Naive thymus-derived CD4-positive, alpha-beta T cell (primary cell): ENCODE measurements at regions not wholly inside any gene's neighbourhood (a gene's known extent, or its start where the extent isn't known, plus 50 kb on each side); places are given as distances from the start of the nearest gene placed in this dataset.

Experiments
- ATAC-seq: fragments of 150-1000 bp; cut with Tn5 transposase; 2 replicates; pipeline ENCODE4 v1.10.0; 2021; ENCODE audit warnings: mild to moderate bottlenecking, moderate library complexity
- CTCF ChIA-PET: fragments of 350-600 bp; sonication (Branson Sonifier 250); formaldehyde crosslinking; loops from one replicate; lab custom pipeline; 2021; ENCODE audit warnings: antibody characterized with exemption; lab: Charles Lee
- POLR2A ChIA-PET: fragments of 350-600 bp; sonication (Branson Sonifier 250); formaldehyde crosslinking; loops from one replicate; lab custom pipeline; 2021; ENCODE audit warnings: antibody characterized with exemption, inconsistent platforms; lab: Charles Lee
- DNase-seq, 9 donors: peaks; one replicate each; pipeline versions ENCODE4 v3.0.0 to v3.0.0-alpha.2; 2020 to 2022; ENCODE audit warnings: mixed read lengths in 1 of 9
- H3K27ac ChIP-seq: one replicate; pipeline ENCODE4 v1.7.0; 2013; ENCODE audit warnings: mild to moderate bottlenecking, low read depth, low read length, moderate library complexity
- H3K27me3 ChIP-seq, 2 donors: one replicate each; pipeline ENCODE4 v1.7.0; 2013; ENCODE audit warnings: low read length in 2 of 2, mild to moderate bottlenecking in 2 of 2, moderate library complexity in 2 of 2; ENCODE audit not compliant: control insufficient read depth in 2 of 2, insufficient read depth in 2 of 2
- H3K36me3 ChIP-seq, 3 experiments: 1 replicate in 2 of 3; 2 replicates in 1 of 3; pipeline ENCODE4 v1.7.0; 2013; ENCODE audit warnings: low read length in 3 of 3, mild to moderate bottlenecking in 3 of 3, moderate library complexity in 1 of 3; ENCODE audit not compliant: insufficient read depth in 3 of 3, control insufficient read depth in 2 of 3
- H3K4me1 ChIP-seq, 2 donors: one replicate each; pipeline ENCODE4 v1.7.0; 2013; ENCODE audit warnings: low read length in 2 of 2, mild to moderate bottlenecking in 2 of 2, moderate library complexity in 1 of 2; ENCODE audit not compliant: control insufficient read depth in 2 of 2, insufficient read depth in 2 of 2
- H3K4me3 ChIP-seq: 2 replicates; pipeline ENCODE4 v1.7.0; 2013; ENCODE audit warnings: mild to moderate bottlenecking, low read length
- H3K9me3 ChIP-seq, 3 experiments: 1 replicate in 2 of 3; 2 replicates in 1 of 3; pipeline ENCODE4 v1.7.0; 2013; ENCODE audit warnings: low read length in 3 of 3; ENCODE audit not compliant: control insufficient read depth in 2 of 3
- H3K27ac Mint-ChIP-seq, 9 donors: one replicate each; pipeline ENCODE4 v1.8.0; 2020 to 2022; ENCODE audit warnings: mixed read lengths in 9 of 9, mild to moderate bottlenecking in 8 of 9, moderate library complexity in 5 of 9, inconsistent platforms in 2 of 9
- H3K27me3 Mint-ChIP-seq, 5 donors: one replicate each; pipeline ENCODE4 v1.8.0; 2021 to 2022; ENCODE audit warnings: mixed read lengths in 5 of 5, mild to moderate bottlenecking in 1 of 5
- H3K36me3 Mint-ChIP-seq, 5 donors: one replicate each; pipeline ENCODE4 v1.8.0; 2020 to 2022; ENCODE audit warnings: mixed read lengths in 5 of 5, mild to moderate bottlenecking in 3 of 5, inconsistent platforms in 1 of 5
- H3K4me1 Mint-ChIP-seq, 7 donors: one replicate each; pipeline ENCODE4 v1.8.0; 2020 to 2022; ENCODE audit warnings: mixed read lengths in 7 of 7, mild to moderate bottlenecking in 3 of 7, inconsistent platforms in 1 of 7
- H3K4me3 Mint-ChIP-seq, 10 donors: one replicate each; pipeline ENCODE4 v1.8.0; 2020 to 2022; ENCODE audit warnings: mild to moderate bottlenecking in 10 of 10, mixed read lengths in 10 of 10, moderate library complexity in 6 of 10, inconsistent platforms in 2 of 10
- H3K9me3 Mint-ChIP-seq, 11 donors: one replicate each; pipeline ENCODE4 v1.8.0; 2020 to 2022; ENCODE audit warnings: mixed read lengths in 11 of 11, mild to moderate bottlenecking in 4 of 11, inconsistent platforms in 1 of 11, moderate library complexity in 1 of 11
- intact Hi-C, 2 donors: fragments of 100-400 bp; cut with micrococcal nuclease; formaldehyde crosslinking; loops; one replicate each; pipeline ENCODE4 v1.15.1; 2023

- Mint-ChIP-seq H3K4me1 (no peaks in the 10 kb centered on the region), H3K27me3 (peaks cover 0 to 31% (median 4%) of the 10 kb centered on the region in 5 donors), H3K9me3 (peaks cover 0 to 14% (median 1%) of the 10 kb centered on the region in 11 donors), H3K36me3 (no peaks in the 10 kb centered on the region), H3K27ac (no peak overlapping the region), H3K4me3 (no peak overlapping the region)
- H3K4me1 ChIP-seq, result no peaks in the 10 kb centered on the region
- intact Hi-C loops, result no loop called here
- no peaks in the 10 kb centered on the region for H3K36me3 ChIP-seq
- ChIA-PET POLR2A (no interaction called here), CTCF (no interaction called here)
- H3K4me3 ChIP-seq, result no peak overlapping the region
- ATAC-seq, result no peak
- no peak for DNase-seq
- no peaks in the 10 kb centered on the region for H3K9me3 ChIP-seq
- H3K27ac ChIP-seq, result no peak overlapping the region
- H3K27me3 ChIP-seq, result no peaks in the 10 kb centered on the region
These were observed 418.1 kb downstream of the OCA2 start for GRCh38 chr15:27681038-27681437.

DNA sequence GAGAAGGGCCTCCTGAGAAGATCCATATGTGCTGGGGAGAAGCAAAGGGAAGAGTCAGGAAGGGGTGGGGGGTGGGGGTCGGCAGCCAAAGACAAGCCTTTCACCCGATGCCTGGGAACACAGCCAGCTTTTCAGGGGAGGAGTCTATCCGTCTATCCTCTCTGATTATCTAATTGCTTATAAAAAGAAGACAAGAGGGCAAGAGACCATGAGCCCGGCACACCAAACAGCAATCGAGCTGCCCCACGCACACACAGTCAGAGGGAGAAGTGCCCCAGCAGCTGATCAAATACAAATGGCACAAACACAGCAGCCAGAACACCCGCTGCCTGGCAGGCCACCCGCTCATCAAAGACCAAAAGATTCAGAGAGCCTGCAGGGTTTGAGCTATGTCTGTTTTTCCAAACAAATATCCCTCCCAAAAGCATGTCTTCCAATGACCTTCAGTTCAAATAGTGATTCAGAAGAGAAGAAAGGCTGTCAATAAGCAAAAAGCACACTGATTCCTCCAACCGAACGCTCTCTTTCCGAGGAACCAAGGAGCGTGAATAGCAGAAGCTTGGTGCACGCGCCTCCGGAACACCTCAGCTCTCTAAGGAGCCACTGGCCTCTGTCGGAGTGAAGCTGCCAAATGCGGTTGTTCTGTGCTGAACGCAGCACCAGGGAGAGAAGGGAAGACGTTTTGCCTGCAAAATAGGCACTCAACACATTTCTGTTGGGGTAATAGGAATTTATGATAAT, 419.2 kb downstream of the OCA2 start:
- Histone ChIP-seq H3K9me3 (no peaks in the 10 kb centered on the region), H3K27me3 (no peaks in the 10 kb centered on the region), H3K36me3 (no peaks in the 10 kb centered on the region), H3K4me3 (no peak overlapping the region), H3K27ac (no peak overlapping the region), H3K4me1 (no peaks in the 10 kb centered on the region)
- Mint-ChIP-seq H3K9me3 (peaks cover 0 to 14% (median 1%) of the 10 kb centered on the region in 11 donors), H3K27me3 (peaks cover 0 to 31% (median 4%) of the 10 kb centered on the region in 5 donors), H3K4me3 (no peak overlapping the region), H3K36me3 (no peaks in the 10 kb centered on the region), H3K4me1 (no peaks in the 10 kb centered on the region), H3K27ac (no peak overlapping the region)
- CTCF ChIA-PET, result no interaction called here
- DNase-seq, result no peak
- POLR2A ChIA-PET, result no interaction called here
- no peak for ATAC-seq
- intact Hi-C loops, result no loop called here

DNA sequence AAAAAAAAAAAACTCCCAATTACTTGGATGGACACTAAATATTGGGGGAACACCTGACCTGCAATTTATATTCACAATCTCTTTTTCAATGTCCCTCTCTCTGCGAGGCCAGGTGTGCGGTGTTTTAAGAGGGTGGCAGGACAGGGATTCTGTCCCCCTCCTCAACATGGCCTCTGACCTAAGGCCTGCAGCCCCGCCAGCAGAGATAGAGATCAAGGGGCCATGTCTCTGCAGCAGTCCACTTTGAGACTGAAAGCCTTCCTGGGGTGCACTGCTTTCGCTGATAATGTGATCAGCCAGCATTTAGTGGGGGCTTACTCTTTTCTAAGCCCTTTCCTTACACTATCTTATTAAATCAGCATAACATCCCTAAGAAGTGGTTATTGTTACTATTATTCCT, 419.9 kb downstream of the OCA2 start:
- Histone ChIP-seq H3K9me3 (no peaks in the 10 kb centered on the region), H3K4me1 (no peaks in the 10 kb centered on the region), H3K36me3 (no peaks in the 10 kb centered on the region), H3K4me3 (no peak overlapping the region), H3K27ac (no peak overlapping the region), H3K27me3 (no peaks in the 10 kb centered on the region)
- POLR2A ChIA-PET, result no interaction called here
- CTCF ChIA-PET, result no interaction called here
- intact Hi-C loops, result no loop called here
- Mint-ChIP-seq H3K4me3 (no peak overlapping the region), H3K27me3 (peaks cover 0 to 27% (median 4%) of the 10 kb centered on the region in 5 donors), H3K4me1 (no peaks in the 10 kb centered on the region), H3K9me3 (peaks cover 0 to 11% (median 0%) of the 10 kb centered on the region in 11 donors), H3K27ac (no peak overlapping the region), H3K36me3 (no peaks in the 10 kb centered on the region)
- DNase-seq, result no peak
- ATAC-seq, result no peak

DNA sequence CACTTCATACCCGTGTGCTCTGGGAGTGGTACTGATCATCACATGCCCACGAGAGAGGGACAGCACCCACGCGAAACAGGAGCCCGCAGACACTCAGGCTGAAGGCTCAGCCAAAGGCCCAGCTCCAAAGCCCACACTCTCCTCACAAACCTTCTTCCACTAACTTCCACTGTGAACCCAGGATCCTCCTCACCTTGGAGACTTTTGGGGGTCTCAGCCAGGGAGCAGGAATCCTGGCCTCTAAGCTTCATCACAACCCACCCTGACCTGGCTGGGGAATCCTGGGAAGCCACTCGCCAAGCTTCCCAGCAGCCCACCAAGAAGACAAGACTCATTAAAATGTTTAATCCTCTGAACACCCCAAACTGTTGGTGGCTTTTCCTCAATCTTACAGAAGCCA, 421.2 kb downstream of the OCA2 start:
- no peak overlapping the region for H3K27ac ChIP-seq
- ATAC-seq (no peak), DNase-seq (no peak)
- no peaks in the 10 kb centered on the region for H3K4me1 ChIP-seq
- Mint-ChIP-seq H3K4me3 (no peak overlapping the region), H3K9me3 (peaks cover 0 to 11% (median 1%) of the 10 kb centered on the region in 11 donors), H3K27ac (no peak overlapping the region), H3K4me1 (no peaks in the 10 kb centered on the region), H3K27me3 (peaks cover 0 to 26% (median 4%) of the 10 kb centered on the region in 5 donors), H3K36me3 (no peaks in the 10 kb centered on the region)
- POLR2A ChIA-PET, result no interaction called here
- intact Hi-C loops, result no loop called here
- no peak overlapping the region for H3K4me3 ChIP-seq
- CTCF ChIA-PET, result no interaction called here
- no peaks in the 10 kb centered on the region for H3K9me3 ChIP-seq
- H3K27me3 ChIP-seq, result no peaks in the 10 kb centered on the region
- H3K36me3 ChIP-seq, result no peaks in the 10 kb centered on the region

GRCh38 chr15:27676647-27677046, 422.5 kb downstream of the OCA2 start:
- H3K36me3 Mint-ChIP-seq, result no peaks in the 10 kb centered on the region
- no peak for ATAC-seq
- no peaks in the 10 kb centered on the region for H3K36me3 ChIP-seq
- no peak overlapping the region for H3K27ac ChIP-seq
- no peak overlapping the region for H3K4me3 ChIP-seq
- no peak overlapping the region for H3K4me3 Mint-ChIP-seq
- H3K27me3 Mint-ChIP-seq, result peaks cover 0 to 21% (median 4%) of the 10 kb centered on the region in 5 donors
- H3K4me1 ChIP-seq, result no peaks in the 10 kb centered on the region
- H3K9me3 ChIP-seq, result no peaks in the 10 kb centered on the region
- peaks cover 0 to 11% (median 1%) of the 10 kb centered on the region in 11 donors for H3K9me3 Mint-ChIP-seq
- no peak for DNase-seq
- no peaks in the 10 kb centered on the region for H3K27me3 ChIP-seq
- CTCF ChIA-PET, result no interaction called here
- intact Hi-C loops, result no loop called here
- POLR2A ChIA-PET, result no interaction called here
- no peak overlapping the region for H3K27ac Mint-ChIP-seq
- no peaks in the 10 kb centered on the region for H3K4me1 Mint-ChIP-seq

- no peaks in the 10 kb centered on the region for H3K4me1 ChIP-seq
- intact Hi-C loops, result no loop called here
- no peak overlapping the region for H3K27ac ChIP-seq
- CTCF ChIA-PET, result no interaction called here
- no peak overlapping the region for H3K27ac Mint-ChIP-seq
- no peaks in the 10 kb centered on the region for H3K27me3 ChIP-seq
- H3K27me3 Mint-ChIP-seq, result peaks cover 0 to 21% (median 4%) of the 10 kb centered on the region in 5 donors
- H3K9me3 ChIP-seq, result no peaks in the 10 kb centered on the region
- no peaks in the 10 kb centered on the region for H3K4me1 Mint-ChIP-seq
- H3K36me3 ChIP-seq, result no peaks in the 10 kb centered on the region
- H3K9me3 Mint-ChIP-seq, result peaks cover 0 to 13% (median 1%) of the 10 kb centered on the region in 11 donors
- H3K4me3 Mint-ChIP-seq, result no peak overlapping the region
- ATAC-seq (no peak), DNase-seq (no peak)
- no peak overlapping the region for H3K4me3 ChIP-seq
- POLR2A ChIA-PET, result no interaction called here
- H3K36me3 Mint-ChIP-seq, result no peaks in the 10 kb centered on the region
These were observed 423.5 kb downstream of the OCA2 start for GRCh38 chr15:27675571-27675970.

GRCh38 chr15:27674826-27675225, 424.3 kb downstream of the OCA2 start:
- Histone ChIP-seq H3K9me3 (no peaks in the 10 kb centered on the region), H3K4me3 (no peak overlapping the region), H3K27me3 (no peaks in the 10 kb centered on the region), H3K4me1 (no peaks in the 10 kb centered on the region), H3K36me3 (no peaks in the 10 kb centered on the region), H3K27ac (no peak overlapping the region)
- ChIA-PET CTCF (no interaction called here), POLR2A (no interaction called here)
- ATAC-seq, result no peak
- H3K4me3 Mint-ChIP-seq, result no peak overlapping the region
- intact Hi-C loops, result no loop called here
- H3K27ac Mint-ChIP-seq, result no peak overlapping the region
- H3K27me3 Mint-ChIP-seq, result peaks cover 0 to 21% (median 0%) of the 10 kb centered on the region in 5 donors
- H3K9me3 Mint-ChIP-seq, result peaks cover 0 to 14% (median 1%) of the 10 kb centered on the region in 11 donors
- no peak for DNase-seq
- no peaks in the 10 kb centered on the region for H3K36me3 Mint-ChIP-seq
- H3K4me1 Mint-ChIP-seq, result no peaks in the 10 kb centered on the region
